ENCODE measurements at regions not wholly inside any gene's neighbourhood (a gene's known extent, or its start where the extent isn't known, plus 50 kb on each side); places are given as distances from the start of the nearest gene placed in this dataset.

DNA sequence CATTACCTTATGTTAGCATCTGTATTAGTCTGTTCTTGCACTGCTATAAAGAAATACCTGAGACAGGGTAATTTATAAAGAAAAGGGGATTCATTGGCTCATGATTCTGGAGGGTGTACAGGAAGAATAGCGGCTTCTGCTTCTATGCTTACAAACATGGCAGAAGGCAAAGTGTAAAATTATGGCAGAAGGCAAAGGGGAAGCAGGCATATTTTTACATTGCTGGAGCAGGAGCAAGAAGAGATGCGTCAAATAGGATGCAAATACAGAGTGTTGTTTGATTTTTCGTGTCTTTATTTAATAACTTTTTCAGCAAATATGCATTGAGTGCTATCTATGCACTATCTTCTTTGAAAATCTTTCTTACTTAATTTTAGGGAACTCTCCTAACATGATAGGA, 210.7 kb upstream of the SSTR1 start:
- Histone ChIP-seq H3K79me2 (ENCODE audit: insufficient read depth, low read length) (no peaks in the 10 kb centered on the region), H3K9me2 (replicated peaks; ENCODE audit: insufficient read depth, low read length) (no peaks in the 10 kb centered on the region), H3K9me3 (ENCODE audit: insufficient read depth, low read length) (no peaks in the 10 kb centered on the region), H3K9ac (ENCODE audit: low read length) (no peak overlapping the region), H3K27me3 (ENCODE audit: low read length) (no peaks in the 10 kb centered on the region), H3K4me3 (ENCODE audit: insufficient read depth, low read length, poor library complexity, severe bottlenecking) (no peak overlapping the region), H3K4me2 (ENCODE audit: low read depth, low read length, poor library complexity, severe bottlenecking) (no peak overlapping the region), H2AFZ (ENCODE audit: low read depth, low read length, severe bottlenecking) (no peak overlapping the region), H4K20me1 (ENCODE audit: low read depth, low read length) (no peaks in the 10 kb centered on the region), H3F3A (ENCODE audit: insufficient read depth) (no peaks in the 10 kb centered on the region), H3K27ac (ENCODE audit: low read depth, low read length) (no peak overlapping the region), H3K36me3 (ENCODE audit: low read length) (no peaks in the 10 kb centered on the region)
- no peak for TF ChIP-seq EZH2phosphoT487 (conservative IDR thresholded peaks at IDR 0.05; ENCODE audit: low read length)
- TF ChIP-seq, protein P1, sequence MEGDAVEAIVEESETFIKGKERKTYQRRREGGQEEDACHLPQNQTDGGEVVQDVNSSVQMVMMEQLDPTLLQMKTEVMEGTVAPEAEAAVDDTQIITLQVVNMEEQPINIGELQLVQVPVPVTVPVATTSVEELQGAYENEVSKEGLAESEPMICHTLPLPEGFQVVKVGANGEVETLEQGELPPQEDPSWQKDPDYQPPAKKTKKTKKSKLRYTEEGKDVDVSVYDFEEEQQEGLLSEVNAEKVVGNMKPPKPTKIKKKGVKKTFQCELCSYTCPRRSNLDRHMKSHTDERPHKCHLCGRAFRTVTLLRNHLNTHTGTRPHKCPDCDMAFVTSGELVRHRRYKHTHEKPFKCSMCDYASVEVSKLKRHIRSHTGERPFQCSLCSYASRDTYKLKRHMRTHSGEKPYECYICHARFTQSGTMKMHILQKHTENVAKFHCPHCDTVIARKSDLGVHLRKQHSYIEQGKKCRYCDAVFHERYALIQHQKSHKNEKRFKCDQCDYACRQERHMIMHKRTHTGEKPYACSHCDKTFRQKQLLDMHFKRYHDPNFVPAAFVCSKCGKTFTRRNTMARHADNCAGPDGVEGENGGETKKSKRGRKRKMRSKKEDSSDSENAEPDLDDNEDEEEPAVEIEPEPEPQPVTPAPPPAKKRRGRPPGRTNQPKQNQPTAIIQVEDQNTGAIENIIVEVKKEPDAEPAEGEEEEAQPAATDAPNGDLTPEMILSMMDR (IDR thresholded peaks at IDR 0.05; ENCODE audit: insufficient read depth, low read length, poor library complexity, severe bottlenecking), result no peak

DNA sequence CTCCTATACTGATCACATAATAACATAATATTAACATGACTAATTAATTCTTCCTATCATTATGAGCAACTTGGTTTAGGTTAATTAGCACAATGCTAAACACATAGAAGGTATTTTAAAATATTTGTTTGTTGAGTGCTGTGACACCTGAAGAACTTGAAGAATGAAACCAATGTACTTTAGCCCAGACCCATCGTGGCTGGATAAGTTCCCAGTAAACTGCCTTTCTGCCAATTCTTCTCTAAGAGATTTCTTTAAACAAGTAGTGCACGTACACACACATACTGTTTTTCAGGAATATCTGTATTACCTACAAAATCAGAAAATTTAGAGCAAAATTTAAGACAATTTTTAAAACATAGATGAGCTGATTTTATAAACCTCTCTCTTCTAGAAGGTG, 207.4 kb upstream of the SSTR1 start:
- H3K9me3 ChIP-seq (ENCODE audit: insufficient read depth, low read length), result no peaks in the 10 kb centered on the region
- H3K4me3 ChIP-seq (ENCODE audit: insufficient read depth, low read length, poor library complexity, severe bottlenecking), result no peak overlapping the region
- H3K36me3 ChIP-seq (ENCODE audit: low read length), result no peaks in the 10 kb centered on the region
- no peak overlapping the region for H3K27ac ChIP-seq (ENCODE audit: low read depth, low read length)
- no peaks in the 10 kb centered on the region for H3K79me2 ChIP-seq (ENCODE audit: insufficient read depth, low read length)
- H4K20me1 ChIP-seq (ENCODE audit: low read depth, low read length), result no peaks in the 10 kb centered on the region
- TF ChIP-seq, protein P1 (IDR thresholded peaks at IDR 0.05; ENCODE audit: insufficient read depth, low read length, poor library complexity, severe bottlenecking), result no peak
- no peak for TF ChIP-seq EZH2phosphoT487 (conservative IDR thresholded peaks at IDR 0.05; ENCODE audit: low read length)
- H3K9me2 ChIP-seq (replicated peaks; ENCODE audit: insufficient read depth, low read length), result no peaks in the 10 kb centered on the region
- no peaks in the 10 kb centered on the region for H3F3A ChIP-seq (ENCODE audit: insufficient read depth)
- no peak overlapping the region for H2AFZ ChIP-seq (ENCODE audit: low read depth, low read length, severe bottlenecking)
- no peak overlapping the region for H3K4me2 ChIP-seq (ENCODE audit: low read depth, low read length, poor library complexity, severe bottlenecking)
- no peak overlapping the region for H3K9ac ChIP-seq (ENCODE audit: low read length)
- no peaks in the 10 kb centered on the region for H3K27me3 ChIP-seq (ENCODE audit: low read length)

DNA sequence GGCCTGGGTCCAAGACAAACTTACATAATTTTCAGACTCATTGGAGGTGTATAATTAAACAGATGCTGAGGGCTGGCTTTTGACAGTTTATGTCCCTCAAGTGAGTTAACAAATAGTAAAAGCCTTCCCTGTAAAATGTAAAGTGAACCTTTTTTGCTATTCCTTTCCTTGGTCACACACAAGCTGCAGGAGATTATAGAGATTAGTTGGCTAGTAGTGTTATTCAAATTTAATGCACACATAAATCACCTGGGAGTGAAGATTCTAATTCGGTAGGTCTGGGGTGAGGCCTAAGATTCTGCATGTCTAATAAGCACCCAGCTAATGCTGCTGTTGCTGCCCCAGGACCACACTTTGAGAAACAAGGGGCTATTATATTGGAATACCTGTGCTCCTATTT, 206.2 kb upstream of the SSTR1 start:
- H3K9me3 ChIP-seq (ENCODE audit: insufficient read depth, low read length), result no peaks in the 10 kb centered on the region
- H3K36me3 ChIP-seq (ENCODE audit: low read length), result no peaks in the 10 kb centered on the region
- no peaks in the 10 kb centered on the region for H3K27me3 ChIP-seq (ENCODE audit: low read length)
- no peak overlapping the region for H3K9ac ChIP-seq (ENCODE audit: low read length)
- no peaks in the 10 kb centered on the region for H4K20me1 ChIP-seq (ENCODE audit: low read depth, low read length)
- no peak overlapping the region for H3K4me3 ChIP-seq (ENCODE audit: insufficient read depth, low read length, poor library complexity, severe bottlenecking)
- H3K79me2 ChIP-seq (ENCODE audit: insufficient read depth, low read length), result no peaks in the 10 kb centered on the region
- no peaks in the 10 kb centered on the region for H3K9me2 ChIP-seq (replicated peaks; ENCODE audit: insufficient read depth, low read length)
- no peak for TF ChIP-seq EZH2phosphoT487 (conservative IDR thresholded peaks at IDR 0.05; ENCODE audit: low read length)
- no peak overlapping the region for H3K4me2 ChIP-seq (ENCODE audit: low read depth, low read length, poor library complexity, severe bottlenecking)
- no peak overlapping the region for H2AFZ ChIP-seq (ENCODE audit: low read depth, low read length, severe bottlenecking)
- no peak overlapping the region for H3K27ac ChIP-seq (ENCODE audit: low read depth, low read length)
- H3F3A ChIP-seq (ENCODE audit: insufficient read depth), result no peaks in the 10 kb centered on the region

DNA sequence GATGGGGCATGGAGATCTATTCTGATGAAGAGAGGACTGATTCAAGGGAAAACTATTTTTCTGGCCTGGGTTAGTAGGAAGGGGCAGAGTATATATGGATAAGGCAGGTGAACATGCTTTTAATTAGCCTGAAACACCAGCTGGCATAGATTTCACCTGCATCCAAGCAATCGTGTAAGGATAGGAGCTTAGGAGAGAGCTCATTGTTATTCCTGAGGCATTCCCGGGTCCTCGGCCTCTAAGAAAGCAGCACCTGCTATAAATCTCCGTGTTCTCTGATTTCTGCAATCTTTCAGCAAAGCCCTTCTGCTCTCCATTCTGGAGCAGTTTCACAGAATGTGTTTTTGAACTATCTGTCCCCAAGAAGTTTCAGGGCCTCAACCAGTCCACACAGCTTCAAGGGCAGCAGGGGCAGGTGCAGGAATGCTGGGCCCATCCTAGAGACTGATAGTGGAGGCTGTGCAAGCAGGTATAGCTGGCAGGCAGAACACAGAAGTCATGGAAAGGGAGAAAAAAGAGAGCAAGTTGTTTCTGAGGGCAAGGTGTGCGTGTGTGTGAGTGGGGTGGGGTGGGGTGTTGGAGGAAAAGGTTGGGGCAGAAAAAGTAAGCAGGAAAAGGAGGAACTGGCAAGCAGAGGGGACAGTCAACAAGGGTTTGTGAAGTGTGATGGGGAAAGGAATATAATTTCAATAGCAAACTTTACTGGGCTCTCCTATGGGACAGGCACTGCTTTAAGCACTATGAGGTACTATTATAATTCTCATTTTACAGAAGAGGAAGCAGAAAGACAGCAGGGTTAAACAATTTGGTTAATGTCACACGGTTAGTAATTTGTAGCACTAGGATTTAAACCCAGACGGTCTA, 203.7 kb upstream of the SSTR1 start:
- Histone ChIP-seq H3K4me3 (ENCODE audit: insufficient read depth, low read length, poor library complexity, severe bottlenecking) (no peak overlapping the region), H3K9me3 (ENCODE audit: insufficient read depth, low read length) (no peaks in the 10 kb centered on the region), H3K4me2 (ENCODE audit: low read depth, low read length, poor library complexity, severe bottlenecking) (no peak overlapping the region), H3F3A (ENCODE audit: insufficient read depth) (no peaks in the 10 kb centered on the region), H3K79me2 (ENCODE audit: insufficient read depth, low read length) (no peaks in the 10 kb centered on the region), H3K27ac (ENCODE audit: low read depth, low read length) (no peak overlapping the region), H3K36me3 (ENCODE audit: low read length) (no peaks in the 10 kb centered on the region), H3K9me2 (replicated peaks; ENCODE audit: insufficient read depth, low read length) (no peaks in the 10 kb centered on the region), H2AFZ (ENCODE audit: low read depth, low read length, severe bottlenecking) (no peak overlapping the region), H4K20me1 (ENCODE audit: low read depth, low read length) (no peaks in the 10 kb centered on the region), H3K27me3 (ENCODE audit: low read length) (no peaks in the 10 kb centered on the region), H3K9ac (ENCODE audit: low read length) (no peak overlapping the region)
- TF ChIP-seq, protein P1 (IDR thresholded peaks at IDR 0.05; ENCODE audit: insufficient read depth, low read length, poor library complexity, severe bottlenecking), result no peak
- no peak for TF ChIP-seq EZH2phosphoT487 (conservative IDR thresholded peaks at IDR 0.05; ENCODE audit: low read length)
